SK-N-MC (cell line): ENCODE measurements at regions not wholly inside any gene's neighbourhood (a gene's known extent, or its start where the extent isn't known, plus 50 kb on each side); places are given as distances from the start of the nearest gene placed in this dataset.

ENCODE experiments used
- EZH2 ChIP-seq: fragments of 200-600 bp; sonication (generic); IDR thresholded peaks from one replicate; pipeline ENCODE4 v1.6.1; 2017; ENCODE audit warnings: antibody characterized with exemption
- FOXP2 ChIP-seq: optimal IDR thresholded peaks from 2 replicates; pipeline ENCODE3; 2011; ENCODE audit warnings: mild to moderate bottlenecking, moderate library complexity; ENCODE audit not compliant: insufficient read depth; ENCODE audit errors: extremely low read length, control extremely low read depth
- POLR2AphosphoS5 ChIP-seq: IDR thresholded peaks from 2 replicates; pipeline ENCODE4 v1.6.1; 2012; ENCODE audit warnings: mild to moderate bottlenecking, low read depth, low read length, borderline replicate concordance

- TF ChIP-seq EZH2 = no peak
- TF ChIP-seq POLR2AphosphoS5 = no peak
- no peak for TF ChIP-seq FOXP2
Observed at GRCh38 chr2:186274936-186275575, 211.0 kb upstream of the ZC3H15 start.
